Activated effector memory CD4-positive, alpha-beta T cell treated with anti-CD3 and anti-CD28 coated beads, Interleukin-2, amount 50 U/mL, for 16 hours (primary cell): ENCODE measurements at regions not wholly inside any gene's neighbourhood (a gene's known extent, or its start where the extent isn't known, plus 50 kb on each side); places are given as distances from the start of the nearest gene placed in this dataset.

Source experiments
- DNase-seq: peaks from one replicate; pipeline ENCODE4 v3.0.0-alpha.2; 2020

- DNase-seq = no peak
Measured at GRCh38 chr5:74336297-74336696, 304.2 kb downstream of the ENC1 start.

GRCh38 chr5:74334762-74335384 lies 305.7 kb downstream of the ENC1 start:
- no peak for DNase-seq

GRCh38 chr5:74334062-74334761 lies 306.3 kb downstream of the ENC1 start:
- no peak for DNase-seq

GRCh38 chr5:74333430-74333829 lies 307.1 kb downstream of the ENC1 start:
- DNase-seq = no peak

GRCh38 chr5:74332682-74333081 lies 307.8 kb downstream of the ENC1 start:
- no peak for DNase-seq

GRCh38 chr5:74332006-74332405 lies 308.5 kb downstream of the ENC1 start:
- DNase-seq = no peak

- no peak for DNase-seq
Measured at GRCh38 chr5:74328221-74328630, 312.3 kb downstream of the ENC1 start.

GRCh38 chr5:74327339-74327685 lies 313.2 kb downstream of the ENC1 start:
- no peak for DNase-seq

GRCh38 chr5:74326571-74327338 lies 313.8 kb downstream of the ENC1 start:
- peak; percentile 73 for DNase-seq

GRCh38 chr5:74325866-74326265 lies 314.7 kb downstream of the ENC1 start:
- DNase-seq = no peak

GRCh38 chr5:74324556-74324955 lies 316.0 kb downstream of the ENC1 start:
- no peak for DNase-seq

- DNase-seq = no peak
Measured at GRCh38 chr5:74322944-74323343, 317.6 kb downstream of the ENC1 start.

GRCh38 chr5:74322191-74322590 lies 318.3 kb downstream of the ENC1 start:
- no peak for DNase-seq

- no peak for DNase-seq
Measured at GRCh38 chr5:74321326-74321725, 319.2 kb downstream of the ENC1 start.

GRCh38 chr5:74320526-74320925 lies 320.0 kb downstream of the ENC1 start:
- DNase-seq = no peak

- DNase-seq = no peak
Measured at GRCh38 chr5:74319076-74319475, 321.5 kb downstream of the ENC1 start.

GRCh38 chr5:74316064-74316603 lies 324.4 kb downstream of the ENC1 start:
- DNase-seq = no peak

- no peak for DNase-seq
Measured at GRCh38 chr5:74314906-74315305, 325.6 kb downstream of the ENC1 start.

- DNase-seq = no peak
Measured at GRCh38 chr5:74313896-74314295, 326.6 kb downstream of the ENC1 start.

GRCh38 chr5:74312746-74313145 lies 327.8 kb downstream of the ENC1 start:
- no peak for DNase-seq

GRCh38 chr5:74311961-74312360 lies 328.6 kb downstream of the ENC1 start:
- no peak for DNase-seq

- DNase-seq = no peak
Measured at GRCh38 chr5:74310997-74311930, 329.3 kb downstream of the ENC1 start.

- no peak for DNase-seq
Measured at GRCh38 chr5:74310386-74310785, 330.1 kb downstream of the ENC1 start.
